ENCODE measurements at regions not wholly inside any gene's neighbourhood (a gene's known extent, or its start where the extent isn't known, plus 50 kb on each side); places are given as distances from the start of the nearest gene placed in this dataset.

GRCh38 chr5:34529581-34530331 lies 126.4 kb upstream of the RAI14 start:
- ChIA-PET CTCF (no interaction called here), POLR2A (ENCODE audit: low non-redundant PET) (no interaction called here)
- no peak for DNase-seq (ENCODE audit: low spot score)
- no peak overlapping the region for H3K27ac ChIP-seq
- no peak for TF ChIP-seq CTCF (conservative IDR thresholded peaks at IDR 0.05; ENCODE audit: low read depth)

GRCh38 chr5:34530637-34531036 lies 125.5 kb upstream of the RAI14 start:
- DNase-seq (ENCODE audit: low spot score): no peak
- ChIA-PET POLR2A (ENCODE audit: low non-redundant PET) (no interaction called here), CTCF (no interaction called here)

GRCh38 chr5:34531751-34532360 lies 124.3 kb upstream of the RAI14 start:
- CTCF ChIA-PET: interaction anchor here (1.0 kb wide), 1 partner anchor 9 kb away, joined by 6 read pairs; no protein-coding TSS in a partner anchor
- no peak overlapping the region for H3K27ac ChIP-seq
- POLR2A ChIA-PET (ENCODE audit: low non-redundant PET): interaction anchor here (0.5 kb wide), 1 partner anchor 73 kb away, joined by 3 read pairs; no protein-coding TSS in a partner anchor
- TF ChIP-seq CTCF (conservative IDR thresholded peaks at IDR 0.05; ENCODE audit: low read depth): no peak
- no peak for DNase-seq (ENCODE audit: low spot score)

More at GRCh38 chr5:34530637-34531036, 125.5 kb upstream of the RAI14 start:
- no peak overlapping the region for H3K27ac ChIP-seq
- no peak for TF ChIP-seq CTCF (conservative IDR thresholded peaks at IDR 0.05; ENCODE audit: low read depth)

- ChIA-PET CTCF (interaction anchor here (0.7 to 1.1 kb wide), 3 partner anchors 92 to 1162 kb away, joined by 3 to 4 read pairs (median 3); no protein-coding TSS in a partner anchor), POLR2A (ENCODE audit: low non-redundant PET) (no interaction called here)
- TF ChIP-seq CTCF (conservative IDR thresholded peaks at IDR 0.05; ENCODE audit: low read depth): no peak
- no peak overlapping the region for H3K27ac ChIP-seq
- no peak for DNase-seq (ENCODE audit: low spot score)
Observed at GRCh38 chr5:34533582-34534522, 122.3 kb upstream of the RAI14 start.

- CTCF ChIA-PET: interaction anchor here (0.7 to 0.9 kb wide), 2 partner anchors 271 to 1163 kb away, joined by 3 read pairs; no protein-coding TSS in a partner anchor
- POLR2A ChIA-PET (ENCODE audit: low non-redundant PET): no interaction called here
- DNase-seq (ENCODE audit: low spot score): no peak
- TF ChIP-seq CTCF (conservative IDR thresholded peaks at IDR 0.05; ENCODE audit: low read depth): no peak
- no peak overlapping the region for H3K27ac ChIP-seq
Observed at GRCh38 chr5:34534523-34535103, 121.5 kb upstream of the RAI14 start.

- no peak overlapping the region for H3K27ac ChIP-seq
- no peak for DNase-seq (ENCODE audit: low spot score)
- TF ChIP-seq CTCF (conservative IDR thresholded peaks at IDR 0.05; ENCODE audit: low read depth): no peak
- ChIA-PET POLR2A (ENCODE audit: low non-redundant PET) (no interaction called here), CTCF (interaction anchor here (0.6 kb wide), 1 partner anchor 1528 kb away, joined by 3 read pairs; no protein-coding TSS in a partner anchor)
Observed at GRCh38 chr5:34535433-34535832, 120.7 kb upstream of the RAI14 start.

Data from RWPE1 (cell line).